Stimulated activated CD4-positive, alpha-beta T cell treated with anti-CD3 and anti-CD28 coated beads, Interleukin-15, amount 100 ng/mL, for 24 hours (primary cell): ENCODE measurements at regions not wholly inside any gene's neighbourhood (a gene's known extent, or its start where the extent isn't known, plus 50 kb on each side); places are given as distances from the start of the nearest gene placed in this dataset.
"Not testable (repeated sequence)": the region's sequence is repeated elsewhere in the genome, so short reads cannot be mapped to it uniquely, and the experiment has no call there.

Source experiments
- DNase-seq: peaks from one replicate; pipeline ENCODE4 v3.0.0-alpha.2; 2020

DNA sequence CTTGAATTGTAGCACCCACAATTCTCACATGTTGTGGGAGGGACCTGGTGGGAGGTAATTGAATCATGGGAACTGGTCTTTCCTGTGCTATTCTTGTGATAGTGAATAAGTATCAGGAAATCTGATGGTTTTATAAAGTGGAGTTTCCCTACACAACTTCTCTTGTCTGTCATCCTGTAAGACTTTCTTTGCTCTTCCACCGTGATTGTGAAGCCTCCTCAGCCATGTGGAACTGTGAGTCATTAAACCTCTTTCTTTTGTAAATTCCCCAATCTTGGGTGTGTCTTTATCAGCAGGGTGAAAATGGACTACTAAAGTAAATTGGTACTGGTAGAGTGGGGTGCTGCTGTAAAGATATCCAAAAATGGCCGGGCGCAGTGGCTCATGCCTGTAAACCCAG is 215.6 kb downstream of the LIG4 start:
- no peak for DNase-seq

GRCh38 chr13:107994137-107994536 is 221.2 kb downstream of the LIG4 start:
- DNase-seq: no peak

DNA sequence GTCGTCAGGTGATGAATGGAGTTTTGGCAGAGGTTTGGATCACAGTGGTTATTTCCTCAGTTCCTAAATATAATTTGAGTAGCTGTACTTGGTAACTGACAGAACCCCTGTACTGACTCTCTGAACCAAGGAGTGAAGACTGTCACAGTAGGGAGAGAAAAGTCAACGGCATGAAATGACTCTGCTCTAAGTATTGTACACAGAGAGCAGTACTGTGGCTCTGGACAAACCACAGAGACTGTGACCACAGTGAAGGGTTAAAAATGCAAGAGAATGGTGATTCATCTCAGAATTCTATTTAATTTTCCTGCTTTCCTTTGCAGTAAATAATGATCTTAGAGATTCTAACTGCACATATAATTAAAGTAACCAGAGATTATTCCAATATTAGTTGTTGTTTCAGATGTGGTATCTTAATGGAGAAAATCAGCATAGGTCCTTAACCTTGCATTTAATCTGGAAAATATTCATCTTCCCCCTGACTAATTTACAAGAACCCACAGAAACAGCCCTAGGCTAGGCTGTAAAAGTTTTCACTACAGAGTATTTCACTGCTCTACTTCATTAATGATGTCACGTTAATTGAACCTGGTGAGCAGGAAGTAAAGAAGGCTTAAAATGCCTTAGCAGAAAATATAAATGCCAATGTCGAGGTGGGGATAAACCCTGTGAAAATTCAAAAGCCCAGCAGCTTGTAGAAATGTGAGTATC is 221.9 kb downstream of the LIG4 start:
- DNase-seq: no peak

DNA sequence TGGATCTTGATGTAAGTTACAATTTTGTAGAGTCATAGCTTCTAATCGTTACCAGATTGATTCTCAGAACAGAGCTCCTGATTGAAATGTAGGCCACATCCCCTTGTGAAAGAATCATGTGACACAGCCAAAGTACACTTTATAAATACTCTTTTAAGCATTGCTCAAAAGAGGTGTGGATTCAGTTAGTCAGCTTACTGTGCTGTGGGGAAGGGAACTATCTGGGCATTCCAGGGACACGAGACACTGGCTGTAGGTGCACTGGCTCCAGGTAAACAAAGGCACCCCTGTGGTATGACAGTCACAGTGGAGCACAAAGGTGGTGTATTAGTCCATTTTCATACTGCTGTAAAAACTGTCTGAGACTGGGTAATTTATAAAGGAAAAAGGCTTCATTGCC is 222.8 kb downstream of the LIG4 start:
- DNase-seq: no peak

- DNase-seq: no peak
These were observed 238.2 kb downstream of the LIG4 start for GRCh38 chr13:107977071-107977574.

GRCh38 chr13:107976628-107977027 is 238.7 kb downstream of the LIG4 start:
- no peak for DNase-seq

- no peak for DNase-seq
These were observed 240.9 kb downstream of the LIG4 start for GRCh38 chr13:107974409-107974808.

GRCh38 chr13:107969546-107969945 is 245.8 kb downstream of the LIG4 start:
- DNase-seq: no peak

DNA sequence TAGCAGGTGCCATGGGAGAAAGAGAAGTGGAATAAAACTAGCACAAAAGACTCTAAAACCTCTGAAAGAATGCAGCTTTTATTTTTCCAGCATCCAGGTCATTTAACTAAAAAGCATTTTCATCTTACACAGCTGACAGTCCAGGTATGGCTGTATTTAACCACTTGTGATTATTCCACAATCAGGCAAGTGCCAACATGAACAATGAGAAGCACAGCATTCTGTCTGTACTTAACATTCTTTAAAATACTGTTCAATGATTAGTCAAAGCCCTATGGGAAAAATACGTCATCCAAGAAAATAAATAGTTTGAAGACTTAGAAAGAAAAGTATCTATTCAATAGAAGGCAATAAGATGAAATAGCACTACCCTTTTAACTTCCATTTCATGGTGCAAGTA is 246.9 kb downstream of the LIG4 start:
- no peak for DNase-seq

- DNase-seq: no peak
These were observed 250.9 kb downstream of the LIG4 start for GRCh38 chr13:107964395-107964794.

DNA sequence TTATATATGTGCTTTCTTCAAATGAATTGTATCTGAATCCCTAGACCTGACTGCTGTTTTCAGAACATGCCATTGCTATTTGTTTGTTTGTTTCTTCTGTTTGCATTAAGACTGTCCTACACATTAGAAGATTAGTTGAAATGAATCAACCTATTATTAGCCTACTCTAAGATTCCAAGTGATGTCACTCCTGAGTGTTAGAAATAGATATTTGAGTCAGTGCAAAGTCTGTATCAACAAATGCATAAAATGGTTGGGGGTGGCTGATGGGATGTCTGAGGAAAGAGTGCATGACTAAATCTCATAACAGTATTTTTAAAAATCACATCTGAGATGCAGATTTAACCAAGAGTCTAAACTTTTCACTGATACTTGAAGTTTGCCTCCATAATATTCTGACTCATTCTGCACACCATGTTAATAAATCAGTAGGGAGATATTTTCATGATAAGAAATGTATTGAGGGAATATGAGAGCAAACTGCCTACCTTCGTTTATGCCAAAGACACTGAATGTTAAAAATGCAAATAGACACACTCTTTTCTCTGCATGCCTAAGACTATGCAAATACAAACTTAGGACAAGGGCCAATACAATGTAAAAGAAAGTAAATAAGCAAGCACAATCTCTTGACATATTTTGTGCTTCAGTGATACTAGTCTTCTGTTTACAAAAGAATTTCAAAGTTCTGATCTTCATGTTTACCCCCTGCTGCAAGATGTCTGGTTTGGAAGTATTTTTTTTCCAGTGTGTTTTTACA is 253.3 kb downstream of the LIG4 start:
- no peak for DNase-seq

DNA sequence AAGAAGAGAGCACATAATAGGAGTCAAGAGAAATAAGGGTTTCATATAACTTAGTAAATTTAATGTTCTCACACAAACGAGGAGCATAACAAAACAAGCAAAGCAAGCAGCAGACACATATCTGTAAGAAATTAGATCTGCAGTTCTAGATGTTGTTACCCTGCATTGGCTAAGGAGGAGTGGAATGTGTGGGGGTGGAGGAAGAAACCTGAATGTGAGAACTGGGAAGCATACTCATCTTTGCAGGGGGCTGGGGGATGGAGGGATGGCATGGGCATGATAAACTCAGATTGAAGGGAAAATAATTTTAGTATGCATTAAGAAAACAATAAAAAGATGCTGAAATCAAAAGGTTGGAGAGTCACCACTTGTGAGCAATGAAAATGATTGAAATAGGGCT is 255.0 kb downstream of the LIG4 start:
- DNase-seq: no peak

DNA sequence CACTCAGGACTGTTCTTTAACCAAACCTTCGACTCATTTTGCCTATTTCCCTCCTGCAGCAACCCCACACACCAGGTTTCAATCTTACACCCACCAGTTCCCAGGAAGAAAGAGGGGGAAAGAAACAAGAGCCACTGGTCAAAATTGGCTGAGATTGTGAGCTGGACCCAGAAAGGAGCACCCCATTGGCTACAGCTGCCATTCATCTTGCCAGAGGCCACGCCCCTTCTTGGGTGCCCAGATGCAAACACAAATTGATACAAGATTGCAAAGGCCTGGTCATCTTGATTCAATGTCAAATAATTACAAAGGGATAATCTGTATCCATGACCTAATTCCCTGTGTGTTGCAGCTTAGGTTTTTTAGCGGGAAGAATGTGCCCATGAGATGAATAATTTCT is 258.4 kb downstream of the LIG4 start:
- no peak for DNase-seq

DNA sequence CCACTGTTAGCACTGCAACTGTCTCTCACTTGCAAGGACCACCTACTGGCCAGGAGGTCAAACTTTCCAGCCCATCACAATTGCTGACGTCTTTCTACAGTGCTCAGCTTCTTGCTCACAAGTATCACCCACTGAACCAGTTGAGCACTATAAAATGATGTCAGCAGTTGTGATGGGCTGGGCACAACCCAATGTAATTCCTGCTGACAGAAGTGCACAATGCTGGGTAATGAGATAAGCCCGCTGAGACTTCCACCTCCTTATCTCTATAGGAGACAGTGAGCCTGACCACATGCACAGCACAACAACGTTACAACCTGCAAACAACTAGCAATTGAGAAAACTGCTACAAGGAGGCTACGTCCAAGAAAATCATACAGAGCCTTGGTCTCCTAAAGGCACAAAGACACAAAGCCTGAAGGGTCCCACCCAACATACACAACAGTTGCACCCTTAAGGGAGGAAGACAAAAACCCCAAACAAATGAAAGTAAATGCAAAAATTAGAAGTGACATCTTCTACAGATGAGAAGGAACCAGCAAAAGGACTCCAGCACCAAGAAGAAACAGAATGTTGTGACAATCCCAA is 273.2 kb downstream of the LIG4 start:
- no peak for DNase-seq

- DNase-seq: no peak
These were observed 273.8 kb downstream of the LIG4 start for GRCh38 chr13:107941345-107942029.

DNA sequence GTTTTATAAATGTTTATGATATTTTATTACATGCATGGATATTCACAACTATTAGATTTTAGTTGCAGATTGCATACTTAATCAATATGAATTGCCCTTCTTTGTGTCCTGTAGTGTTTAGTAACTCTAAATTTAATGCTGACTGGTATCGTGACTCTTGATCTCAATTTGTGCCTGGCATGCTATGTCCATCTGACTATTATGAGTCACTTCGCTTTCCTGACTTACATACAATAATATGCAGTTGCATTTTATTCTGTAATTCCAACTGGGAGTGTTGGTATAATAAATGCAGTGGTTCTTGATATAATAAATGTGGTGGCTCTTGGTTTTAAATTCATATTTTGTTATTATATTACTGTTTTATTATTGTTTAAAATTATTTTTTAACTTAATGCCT is 277.5 kb downstream of the LIG4 start:
- no peak for DNase-seq

GRCh38 chr13:107931056-107931455 is 284.3 kb downstream of the LIG4 start:
- no peak for DNase-seq

- DNase-seq: no peak
These were observed 286.6 kb downstream of the LIG4 start for GRCh38 chr13:107928762-107929161.

DNA sequence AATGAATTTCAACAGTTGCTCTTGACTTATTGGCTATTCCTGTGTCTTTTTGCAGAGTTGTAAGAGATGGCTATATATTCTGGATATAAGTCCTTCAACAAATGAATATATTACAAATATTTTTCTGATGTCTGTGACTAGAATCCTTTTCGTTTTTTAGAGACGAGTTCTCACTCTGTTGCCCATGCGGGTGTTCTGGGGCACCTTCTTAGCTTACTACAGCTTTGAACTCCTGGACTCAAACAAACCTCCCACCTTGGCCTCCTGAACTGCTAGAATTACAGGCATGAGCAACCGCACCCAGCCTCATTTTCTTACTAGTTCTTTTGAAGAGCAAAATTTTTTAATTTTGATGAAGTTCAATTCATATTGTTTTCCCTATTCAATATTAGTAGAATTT is 287.8 kb downstream of the LIG4 start:
- no peak for DNase-seq

GRCh38 chr13:107926515-107926914 is 288.8 kb downstream of the LIG4 start:
- not testable (repeated sequence) for DNase-seq

- DNase-seq: not testable (repeated sequence)
These were observed 298.4 kb downstream of the LIG4 start for GRCh38 chr13:107916902-107917301.

DNA sequence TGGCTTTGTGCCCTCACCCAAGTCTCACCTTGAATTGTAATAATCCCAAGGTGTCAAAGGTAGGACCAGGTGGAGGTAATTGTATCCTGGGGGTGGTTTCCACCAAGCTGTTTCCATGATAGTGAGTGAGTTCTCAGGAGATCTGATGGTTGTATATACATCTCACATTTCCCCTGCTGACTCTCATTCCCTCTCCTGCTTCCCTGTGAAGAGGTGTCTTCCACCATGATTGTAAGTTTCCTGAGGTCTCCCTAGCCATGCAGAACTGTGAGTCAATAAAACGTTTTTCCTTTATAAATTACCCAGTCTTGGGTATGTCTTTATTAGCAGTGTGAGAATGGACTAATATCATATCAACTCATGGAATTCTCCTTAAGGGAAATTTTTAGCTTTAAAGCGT is 302.6 kb downstream of the LIG4 start:
- no peak for DNase-seq

DNA sequence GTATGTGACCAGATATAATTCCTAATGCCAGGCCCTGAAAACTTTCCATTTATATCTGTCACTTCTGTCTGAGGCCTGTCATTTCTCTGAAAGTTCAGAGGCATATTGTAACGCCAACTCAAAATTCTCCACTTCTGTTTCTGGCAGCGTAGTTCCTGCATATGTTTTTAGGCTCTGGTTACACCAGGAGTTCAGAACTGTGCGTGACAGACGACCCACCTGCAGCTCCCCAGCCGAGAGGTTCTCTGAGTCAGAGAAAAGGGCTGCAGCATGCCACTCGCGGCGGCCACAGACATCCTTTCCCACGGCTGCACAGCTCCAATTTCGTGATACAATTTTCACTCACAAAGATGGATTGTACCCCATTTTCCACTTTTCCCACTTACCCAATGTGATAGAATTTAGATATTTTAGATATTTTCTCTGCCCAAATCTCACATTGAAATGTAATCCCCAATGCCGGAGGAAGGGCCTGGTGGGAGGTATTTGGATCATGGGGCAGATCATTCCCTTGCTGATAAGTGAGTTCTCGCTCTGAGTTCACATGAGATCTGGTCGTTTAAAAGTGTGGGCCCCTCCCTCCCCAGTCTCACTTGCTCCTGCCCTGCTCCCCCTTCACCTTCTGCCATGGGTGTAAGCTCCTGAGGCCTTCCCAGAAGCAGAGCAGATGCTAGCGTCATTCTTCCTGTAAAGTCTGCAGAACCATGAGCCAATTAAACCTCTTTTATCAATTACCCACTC is 308.1 kb downstream of the LIG4 start:
- DNase-seq: no peak
